ENCODE measurements at regions not wholly inside any gene's neighbourhood (a gene's known extent, or its start where the extent isn't known, plus 50 kb on each side); places are given as distances from the start of the nearest gene placed in this dataset.

DNA sequence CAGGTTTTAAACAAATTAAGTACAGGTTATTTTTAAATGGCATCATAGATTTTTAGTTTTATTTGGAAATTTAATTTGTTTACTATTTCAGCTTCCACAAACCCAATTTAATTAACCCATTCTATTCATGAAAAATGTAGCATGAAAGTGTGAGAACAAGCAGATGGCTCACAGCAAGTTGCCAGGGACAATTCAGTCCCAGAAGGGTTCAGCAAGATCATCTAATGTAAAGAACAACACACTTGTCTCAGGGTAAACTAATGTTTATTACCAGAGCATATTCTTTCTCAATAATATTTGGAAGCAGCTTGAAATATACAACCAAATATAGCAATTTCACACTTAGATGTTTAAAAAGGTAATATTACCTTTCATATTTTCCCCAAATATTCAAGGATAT, 166.9 kb upstream of the SLC13A1 start:
- Mint-ChIP-seq H3K27ac (no peak overlapping the region), H3K4me3 (no peak overlapping the region), H3K27me3 (peaks cover 0 to 2% of the 10 kb centered on the region in 2 donors), H3K4me1 (no peaks in the 10 kb centered on the region), H3K9me3 (peaks cover 0 to 5% (median 2%) of the 10 kb centered on the region in 5 donors), H3K36me3 (no peaks in the 10 kb centered on the region)
- Histone ChIP-seq H3K27ac (ENCODE audit: low read depth, low read length) (no peak overlapping the region), H3K36me3 (ENCODE audit: insufficient read depth, low read length) (no peaks in the 10 kb centered on the region), H3K4me3 (ENCODE audit: low read length) (no peak overlapping the region), H3K4me1 (ENCODE audit: insufficient read depth, low read length) (no peaks in the 10 kb centered on the region), H3K27me3 (ENCODE audit: insufficient read depth, low read length, poor library complexity, severe bottlenecking) (no peaks in the 10 kb centered on the region), H3K9me3 (ENCODE audit: low read length) (no peaks in the 10 kb centered on the region)
- CTCF ChIA-PET = no interaction called here
- no peak for DNase-seq
- POLR2A ChIA-PET = no interaction called here

DNA sequence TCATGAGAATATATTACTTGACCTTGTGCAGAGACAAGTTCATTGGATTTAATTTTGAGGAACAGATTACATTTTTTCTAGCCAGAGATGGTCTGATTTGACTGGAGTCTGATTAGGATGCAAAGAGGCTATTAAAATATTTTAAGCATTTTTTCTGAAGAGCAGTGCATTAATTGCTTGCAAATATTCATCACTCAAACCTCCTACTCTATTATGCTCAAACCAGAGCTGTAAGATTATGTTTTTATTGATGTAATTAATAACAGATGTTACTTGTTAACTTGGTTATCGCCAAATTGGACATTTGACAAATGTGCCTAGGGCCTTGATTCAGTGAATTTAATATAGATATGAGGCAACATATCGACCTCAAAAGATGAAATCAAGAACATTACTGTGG, 160.9 kb upstream of the SLC13A1 start:
- CTCF ChIA-PET = no interaction called here
- no peak overlapping the region for H3K27ac Mint-ChIP-seq
- POLR2A ChIA-PET = no interaction called here
- no peaks in the 10 kb centered on the region for H3K27me3 Mint-ChIP-seq
- H3K27ac ChIP-seq (ENCODE audit: low read depth, low read length) = no peak overlapping the region
- no peaks in the 10 kb centered on the region for H3K4me1 ChIP-seq (ENCODE audit: insufficient read depth, low read length)
- H3K27me3 ChIP-seq (ENCODE audit: insufficient read depth, low read length, poor library complexity, severe bottlenecking) = no peaks in the 10 kb centered on the region
- H3K4me3 ChIP-seq (ENCODE audit: low read length) = no peak overlapping the region
- peaks cover 0 to 5% (median 1%) of the 10 kb centered on the region in 5 donors for H3K9me3 Mint-ChIP-seq
- no peaks in the 10 kb centered on the region for H3K36me3 ChIP-seq (ENCODE audit: insufficient read depth, low read length)
- no peak overlapping the region for H3K4me3 Mint-ChIP-seq
- no peaks in the 10 kb centered on the region for H3K9me3 ChIP-seq (ENCODE audit: low read length)
- H3K36me3 Mint-ChIP-seq = no peaks in the 10 kb centered on the region
- H3K4me1 Mint-ChIP-seq = no peaks in the 10 kb centered on the region
- no peak for DNase-seq

DNA sequence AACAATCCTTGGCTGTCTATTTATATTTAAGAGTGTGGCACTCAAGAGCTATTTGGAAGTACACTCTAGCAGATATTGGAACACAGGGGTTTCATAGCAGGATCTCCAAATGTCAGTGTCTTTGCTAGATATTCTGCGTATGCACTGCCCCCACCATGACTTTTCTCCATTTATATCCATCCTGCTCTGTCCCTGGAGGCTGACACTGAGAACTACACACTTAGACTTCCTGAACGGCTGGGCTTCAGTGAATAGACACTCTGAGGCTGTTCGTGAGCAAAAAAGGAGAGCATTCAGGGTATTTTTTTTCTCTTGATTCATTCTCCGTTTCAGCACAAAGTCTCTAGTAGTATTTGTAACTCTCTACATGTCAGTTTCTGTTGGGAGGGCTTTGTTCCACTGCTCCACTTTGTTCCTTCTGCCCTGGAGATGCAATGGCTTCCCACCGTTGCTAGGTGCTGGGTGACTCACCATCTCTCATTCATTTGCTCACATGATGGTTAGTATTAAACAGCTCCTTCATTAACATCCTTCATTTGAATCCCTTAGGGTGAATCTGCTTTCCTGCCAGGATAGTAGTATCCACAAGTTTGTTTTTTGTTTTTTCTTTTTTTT, 155.9 kb upstream of the SLC13A1 start:
- Mint-ChIP-seq H3K9me3 (peaks cover 0 to 1% (median 0%) of the 10 kb centered on the region in 5 donors), H3K27ac (no peak overlapping the region), H3K27me3 (no peaks in the 10 kb centered on the region), H3K4me1 (no peaks in the 10 kb centered on the region), H3K36me3 (no peaks in the 10 kb centered on the region), H3K4me3 (no peak overlapping the region)
- Histone ChIP-seq H3K27me3 (ENCODE audit: insufficient read depth, low read length, poor library complexity, severe bottlenecking) (no peaks in the 10 kb centered on the region), H3K4me3 (ENCODE audit: low read length) (no peak overlapping the region), H3K4me1 (ENCODE audit: insufficient read depth, low read length) (no peaks in the 10 kb centered on the region), H3K27ac (ENCODE audit: low read depth, low read length) (no peak overlapping the region), H3K36me3 (ENCODE audit: insufficient read depth, low read length) (no peaks in the 10 kb centered on the region), H3K9me3 (ENCODE audit: low read length) (no peaks in the 10 kb centered on the region)
- no peak for DNase-seq
- ChIA-PET CTCF (no interaction called here), POLR2A (no interaction called here)

DNA sequence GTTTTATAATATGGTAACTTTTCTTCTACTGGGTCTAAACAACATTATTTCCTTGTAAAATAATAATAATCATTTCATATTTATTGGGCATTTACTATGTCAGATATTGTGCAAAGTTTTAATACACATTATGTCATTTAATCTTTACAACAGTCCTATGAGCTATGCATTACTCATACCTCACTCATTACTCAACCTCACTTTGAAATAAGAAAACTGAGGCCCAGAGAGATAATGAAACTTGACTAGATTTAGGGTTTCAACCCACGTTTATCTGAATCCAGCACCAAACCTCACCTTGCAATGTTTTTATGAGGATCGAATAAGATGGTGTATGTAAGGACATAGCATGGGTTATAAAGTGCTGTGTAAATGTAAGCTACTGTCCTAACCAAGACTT, 153.2 kb upstream of the SLC13A1 start:
- ChIA-PET POLR2A (no interaction called here), CTCF (no interaction called here)
- Mint-ChIP-seq H3K9me3 (peaks cover 0 to 1% (median 0%) of the 10 kb centered on the region in 5 donors), H3K4me1 (no peaks in the 10 kb centered on the region), H3K4me3 (no peak overlapping the region), H3K36me3 (no peaks in the 10 kb centered on the region), H3K27ac (no peak overlapping the region), H3K27me3 (no peaks in the 10 kb centered on the region)
- Histone ChIP-seq H3K27ac (ENCODE audit: low read depth, low read length) (no peak overlapping the region), H3K4me3 (ENCODE audit: low read length) (no peak overlapping the region), H3K36me3 (ENCODE audit: insufficient read depth, low read length) (no peaks in the 10 kb centered on the region), H3K4me1 (ENCODE audit: insufficient read depth, low read length) (no peaks in the 10 kb centered on the region), H3K9me3 (ENCODE audit: low read length) (no peaks in the 10 kb centered on the region), H3K27me3 (ENCODE audit: insufficient read depth, low read length, poor library complexity, severe bottlenecking) (no peaks in the 10 kb centered on the region)
- no peak for DNase-seq

DNA sequence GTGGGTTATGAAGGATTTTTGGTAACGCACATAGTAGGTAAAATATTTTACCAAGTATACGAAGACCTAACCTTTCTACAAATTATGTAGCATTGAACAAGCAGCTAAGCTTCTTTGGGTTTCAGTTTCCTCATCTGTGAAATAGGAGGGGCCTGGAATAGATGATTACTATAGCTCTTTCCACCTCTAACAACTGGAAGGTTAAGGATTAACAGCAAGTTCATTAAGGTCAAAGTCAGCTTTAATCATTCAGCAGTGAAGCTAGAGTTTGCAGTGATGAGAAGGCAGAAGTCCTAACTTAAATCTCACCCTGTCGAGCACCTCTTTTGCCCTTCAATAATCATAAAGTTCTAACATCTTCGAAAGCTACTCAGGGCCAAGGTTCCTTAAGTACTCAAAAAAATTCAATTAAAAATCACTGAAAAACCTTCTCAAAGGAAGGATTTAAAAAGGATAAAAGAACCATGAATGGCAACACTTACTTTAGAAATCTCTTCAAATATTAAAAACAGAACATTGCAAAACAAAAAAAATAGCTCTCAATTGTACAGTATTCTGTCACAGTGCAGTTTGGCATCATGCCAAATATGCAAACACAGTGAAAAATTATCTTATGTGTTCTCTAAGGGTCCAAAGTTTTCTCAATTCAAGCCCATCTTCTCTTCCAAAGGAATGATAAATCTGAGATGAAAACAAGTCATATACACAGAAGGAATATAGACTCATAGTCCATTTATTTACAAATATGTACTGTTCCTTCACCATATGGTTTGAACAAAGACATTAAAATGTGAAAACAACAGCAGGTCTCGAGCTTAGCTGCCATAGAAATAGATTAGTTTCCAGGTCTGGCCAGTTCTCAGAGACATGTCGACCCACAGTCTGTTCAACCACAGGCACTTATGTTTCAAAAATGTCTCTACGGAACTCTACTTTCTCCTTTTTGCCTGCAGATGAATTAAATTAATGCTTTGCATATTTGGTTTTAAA, 152.0 kb upstream of the SLC13A1 start:
- ChIA-PET POLR2A (no interaction called here), CTCF (no interaction called here)
- no peaks in the 10 kb centered on the region for H3K4me1 ChIP-seq (ENCODE audit: insufficient read depth, low read length)
- no peaks in the 10 kb centered on the region for H3K27me3 Mint-ChIP-seq
- no peaks in the 10 kb centered on the region for H3K9me3 ChIP-seq (ENCODE audit: low read length)
- H3K27me3 ChIP-seq (ENCODE audit: insufficient read depth, low read length, poor library complexity, severe bottlenecking) = no peaks in the 10 kb centered on the region
- H3K4me3 ChIP-seq (ENCODE audit: low read length) = no peak overlapping the region
- no peak overlapping the region for H3K27ac ChIP-seq (ENCODE audit: low read depth, low read length)
- H3K9me3 Mint-ChIP-seq = peaks cover 0 to 1% (median 0%) of the 10 kb centered on the region in 5 donors
- no peaks in the 10 kb centered on the region for H3K4me1 Mint-ChIP-seq
- DNase-seq = no peak
- no peak overlapping the region for H3K4me3 Mint-ChIP-seq
- H3K36me3 ChIP-seq (ENCODE audit: insufficient read depth, low read length) = no peaks in the 10 kb centered on the region
- H3K27ac Mint-ChIP-seq = no peak overlapping the region
- no peaks in the 10 kb centered on the region for H3K36me3 Mint-ChIP-seq

DNA sequence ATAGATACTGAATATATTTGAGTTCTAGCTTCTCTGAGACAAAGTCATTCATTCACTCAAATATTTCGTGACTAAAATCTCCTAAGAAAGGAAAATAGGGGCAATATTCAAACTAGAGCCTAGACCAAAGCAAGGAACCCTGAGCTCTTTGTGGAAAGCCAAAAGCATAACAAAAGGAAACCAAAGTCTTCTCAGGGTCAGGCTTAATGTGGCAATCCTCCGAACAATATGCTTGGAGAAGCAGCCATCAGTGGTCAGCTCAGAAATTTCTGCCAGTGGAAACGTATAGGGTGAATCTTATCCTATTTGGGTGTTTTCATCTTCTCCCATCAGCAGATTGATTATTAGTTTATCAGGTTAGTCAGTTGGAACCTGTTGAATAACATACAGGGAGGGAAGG, 151.3 kb upstream of the SLC13A1 start:
- CTCF ChIA-PET = no interaction called here
- Histone ChIP-seq H3K9me3 (ENCODE audit: low read length) (no peaks in the 10 kb centered on the region), H3K4me1 (ENCODE audit: insufficient read depth, low read length) (no peaks in the 10 kb centered on the region), H3K27ac (ENCODE audit: low read depth, low read length) (no peak overlapping the region), H3K4me3 (ENCODE audit: low read length) (no peak overlapping the region), H3K36me3 (ENCODE audit: insufficient read depth, low read length) (no peaks in the 10 kb centered on the region), H3K27me3 (ENCODE audit: insufficient read depth, low read length, poor library complexity, severe bottlenecking) (no peaks in the 10 kb centered on the region)
- H3K27me3 Mint-ChIP-seq = no peaks in the 10 kb centered on the region
- H3K27ac Mint-ChIP-seq = no peak overlapping the region
- H3K36me3 Mint-ChIP-seq = no peaks in the 10 kb centered on the region
- no peak for DNase-seq
- H3K4me3 Mint-ChIP-seq = no peak overlapping the region
- no peaks in the 10 kb centered on the region for H3K9me3 Mint-ChIP-seq
- POLR2A ChIA-PET = no interaction called here
- no peaks in the 10 kb centered on the region for H3K4me1 Mint-ChIP-seq

DNA sequence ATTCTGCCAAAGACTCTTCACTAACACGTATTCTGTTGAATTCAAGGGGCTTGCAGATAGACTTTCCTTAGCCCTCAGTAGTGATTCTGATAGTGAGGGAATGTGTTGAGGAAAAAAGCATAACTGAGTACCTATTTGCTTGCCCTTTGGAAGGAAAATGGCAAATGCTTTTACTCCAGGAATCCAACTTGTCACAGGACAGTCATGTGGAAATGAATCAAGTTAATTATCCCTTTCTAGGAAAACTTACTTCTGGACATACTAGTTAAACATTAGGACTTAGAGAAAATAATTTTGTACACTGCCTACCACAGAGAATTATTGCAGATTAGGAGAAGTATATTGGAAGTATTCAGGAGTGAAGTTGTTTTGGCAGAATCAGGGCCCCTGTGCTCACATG, 148.9 kb upstream of the SLC13A1 start:
- Histone ChIP-seq H3K4me1 (ENCODE audit: insufficient read depth, low read length) (no peaks in the 10 kb centered on the region), H3K27ac (ENCODE audit: low read depth, low read length) (no peak overlapping the region), H3K27me3 (ENCODE audit: insufficient read depth, low read length, poor library complexity, severe bottlenecking) (no peaks in the 10 kb centered on the region), H3K4me3 (ENCODE audit: low read length) (no peak overlapping the region), H3K36me3 (ENCODE audit: insufficient read depth, low read length) (no peaks in the 10 kb centered on the region), H3K9me3 (ENCODE audit: low read length) (no peaks in the 10 kb centered on the region)
- Mint-ChIP-seq H3K27me3 (no peaks in the 10 kb centered on the region), H3K36me3 (no peaks in the 10 kb centered on the region), H3K27ac (no peak overlapping the region), H3K4me1 (no peaks in the 10 kb centered on the region), H3K9me3 (no peaks in the 10 kb centered on the region), H3K4me3 (no peak overlapping the region)
- CTCF ChIA-PET = no interaction called here
- DNase-seq = no peak
- POLR2A ChIA-PET = no interaction called here

DNA sequence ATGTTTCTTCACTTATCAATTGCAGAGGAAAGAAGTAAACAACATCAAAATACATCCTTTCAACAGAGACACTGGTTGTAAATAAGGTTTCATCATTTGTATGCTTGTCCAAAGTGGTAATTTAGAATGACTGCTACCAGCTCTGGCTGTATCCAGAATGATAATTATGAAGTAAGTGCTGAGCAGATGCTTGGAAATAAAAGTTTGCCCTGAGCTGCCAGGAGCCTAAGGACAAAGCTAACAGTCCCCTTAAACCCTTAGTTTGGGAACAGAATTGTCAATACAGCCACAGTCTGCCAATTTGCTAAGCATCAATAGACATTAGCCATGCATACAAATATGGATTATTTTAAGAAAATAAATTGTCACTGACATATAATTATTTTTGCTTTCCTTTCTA, 147.0 kb upstream of the SLC13A1 start:
- Mint-ChIP-seq H3K27me3 (no peaks in the 10 kb centered on the region), H3K36me3 (no peaks in the 10 kb centered on the region), H3K4me1 (no peaks in the 10 kb centered on the region)

More for the DNA sequence above, 147.0 kb upstream of the SLC13A1 start:
- Mint-ChIP-seq H3K4me3 (no peak overlapping the region), H3K27ac (no peak overlapping the region), H3K9me3 (no peaks in the 10 kb centered on the region)
- H3K4me3 ChIP-seq (ENCODE audit: low read length) = no peak overlapping the region
- H3K9me3 ChIP-seq (ENCODE audit: low read length) = no peaks in the 10 kb centered on the region
- H3K4me1 ChIP-seq (ENCODE audit: insufficient read depth, low read length) = no peaks in the 10 kb centered on the region
- H3K27me3 ChIP-seq (ENCODE audit: insufficient read depth, low read length, poor library complexity, severe bottlenecking) = no peaks in the 10 kb centered on the region
- ChIA-PET CTCF (no interaction called here), POLR2A (no interaction called here)
- no peaks in the 10 kb centered on the region for H3K36me3 ChIP-seq (ENCODE audit: insufficient read depth, low read length)
- H3K27ac ChIP-seq (ENCODE audit: low read depth, low read length) = no peak overlapping the region
- DNase-seq = no peak

Data from CD8-positive, alpha-beta memory T cell (primary cell).